Forelimb muscle (tissue), 1 donor: ENCODE measurements at regions not wholly inside any gene's neighbourhood (a gene's known extent, or its start where the extent isn't known, plus 50 kb on each side); places are given as distances from the start of the nearest gene placed in this dataset.

Experiments used
- DNase-seq: peaks from one replicate; pipeline ENCODE4 v3.0.0-alpha.2; 2013; ENCODE audit warnings: low read depth

DNA sequence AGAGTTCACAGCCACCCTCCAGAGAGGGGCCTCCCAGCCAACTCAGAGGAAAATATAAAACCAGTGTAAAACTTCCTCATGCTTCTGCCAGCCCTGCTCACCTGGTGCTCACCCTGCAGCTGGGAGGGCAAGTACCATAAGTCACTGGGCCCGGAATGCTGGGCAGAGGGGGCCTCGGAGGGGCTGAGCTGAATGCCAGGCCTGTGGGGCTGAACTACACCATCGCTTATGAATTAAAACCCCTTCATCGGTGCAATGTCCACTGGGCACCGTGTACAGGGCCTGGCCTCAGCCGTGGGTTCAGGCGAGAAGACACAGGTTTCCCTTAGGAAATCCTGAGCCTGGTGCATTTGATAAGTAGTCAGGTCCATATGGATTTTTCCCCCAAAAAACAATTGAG, 828.6 kb downstream of the TBC1D22A start:
- DNase-seq, result no peak

DNA sequence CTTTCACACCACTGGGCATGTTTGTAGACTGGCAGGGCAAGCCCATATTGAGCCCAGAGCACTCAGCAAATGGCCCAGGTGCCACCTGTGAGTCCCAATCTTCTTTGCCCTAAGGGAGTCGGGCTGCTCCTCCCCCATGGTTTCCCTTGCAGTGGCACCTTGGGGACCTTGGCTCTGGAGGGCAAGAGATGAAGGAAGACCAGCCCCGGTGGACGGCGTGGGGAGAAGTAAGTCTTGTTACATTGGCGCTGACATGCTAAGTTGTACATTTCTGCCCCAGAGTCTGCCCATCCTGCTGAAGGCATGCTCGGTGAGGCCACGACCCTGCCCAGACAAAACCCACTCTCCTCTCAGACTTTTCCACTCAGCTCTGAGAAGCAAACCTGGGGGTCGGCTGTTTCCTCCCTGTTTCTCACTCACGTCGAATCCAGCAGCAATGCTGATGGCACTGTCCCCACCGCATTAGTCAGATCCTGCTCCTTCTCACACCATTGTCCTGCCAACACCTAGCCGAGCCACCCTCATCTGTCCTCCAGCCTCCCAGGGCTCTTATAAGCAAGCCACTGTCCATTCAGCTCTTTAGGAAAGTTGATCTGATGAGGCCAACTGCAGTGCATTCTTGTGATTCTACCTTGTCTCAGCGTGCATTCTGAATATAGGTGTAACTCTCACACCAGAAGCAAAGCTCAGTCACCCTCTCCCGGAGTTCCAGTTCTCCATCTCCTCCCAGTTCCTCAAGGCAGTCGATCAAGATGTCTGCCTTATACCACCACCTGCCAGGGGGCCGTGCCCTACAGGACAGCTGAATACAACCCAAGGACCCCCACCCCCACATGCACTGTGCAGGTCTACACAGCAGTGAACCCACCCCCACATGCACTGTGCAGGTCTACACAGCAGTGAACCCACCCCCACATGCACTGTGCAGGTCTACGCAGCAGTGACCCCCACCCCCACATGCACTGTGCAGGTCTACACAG, 827.1 kb downstream of the TBC1D22A start:
- no peak for DNase-seq

DNA sequence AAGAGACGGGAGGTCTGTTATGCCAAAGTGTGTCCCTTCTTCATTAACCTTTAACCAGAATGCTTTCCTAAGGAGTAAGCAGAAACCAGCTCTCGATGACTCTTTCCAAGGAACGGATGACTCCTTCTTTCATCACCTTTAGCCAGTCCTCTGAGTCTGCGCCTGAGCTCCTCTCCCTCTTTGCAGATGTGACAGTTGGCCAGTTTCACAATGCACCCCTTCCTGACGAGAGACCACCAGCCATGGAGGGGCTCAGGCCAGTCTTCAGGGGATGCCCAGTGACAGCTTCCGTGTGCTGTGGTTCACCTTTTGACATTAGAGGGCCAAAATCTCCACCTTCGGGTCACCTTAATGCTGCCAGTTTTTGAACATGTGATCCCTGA, 826.1 kb downstream of the TBC1D22A start:
- DNase-seq, result no peak

DNA sequence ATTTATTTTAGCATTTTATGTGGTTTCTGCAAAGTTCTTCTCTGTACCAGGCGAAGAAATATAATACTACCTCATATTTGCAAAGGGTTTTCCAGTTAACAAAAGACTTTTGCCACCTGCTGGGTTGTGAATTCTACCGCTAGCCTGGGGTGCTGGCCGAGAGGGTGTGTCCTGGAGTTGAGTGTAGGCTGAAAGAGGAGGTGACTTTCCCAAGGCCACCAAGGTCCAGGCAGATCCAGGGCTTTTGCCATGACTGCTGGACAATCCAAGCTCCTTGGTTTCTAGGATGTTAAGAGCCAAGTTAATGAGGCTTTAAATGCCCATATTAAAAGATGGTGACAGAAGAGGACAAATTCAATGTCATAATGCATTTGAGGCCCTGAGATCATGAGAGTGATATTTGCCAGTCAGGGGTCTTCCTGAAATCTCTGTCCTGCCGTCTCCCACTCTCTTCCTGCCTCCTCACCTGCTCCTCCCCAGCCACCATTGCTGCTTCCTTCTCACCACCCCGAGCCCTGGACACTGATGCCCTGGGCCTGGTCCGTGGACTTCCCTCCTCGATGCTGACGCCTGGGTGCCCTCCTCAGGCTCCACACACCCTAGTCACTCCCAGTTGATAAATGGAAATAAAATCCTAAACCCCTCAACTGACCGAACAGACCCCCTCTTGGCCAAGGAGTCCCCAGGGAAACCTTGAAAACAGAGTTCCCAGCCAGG, 825.6 kb downstream of the TBC1D22A start:
- no peak for DNase-seq

DNA sequence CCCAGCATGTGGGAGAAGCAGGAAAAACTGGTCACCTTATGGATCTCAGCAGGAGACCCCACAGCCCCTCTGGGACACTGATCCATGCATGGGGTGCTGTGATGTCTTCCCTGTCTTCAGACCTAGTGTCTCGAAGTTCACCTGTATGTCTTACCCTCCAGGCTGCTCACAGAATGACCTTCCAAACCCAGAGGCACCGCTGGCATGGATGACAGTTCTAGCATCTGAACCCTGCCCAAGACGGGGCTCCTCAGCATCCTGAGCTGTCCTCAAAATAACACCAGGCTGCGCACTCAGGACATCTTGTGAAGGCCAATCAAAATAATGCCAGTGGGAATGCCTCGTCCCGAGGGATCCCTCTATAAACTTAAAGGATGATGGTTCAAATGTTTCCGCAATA, 824.9 kb downstream of the TBC1D22A start:
- DNase-seq, result no peak

DNA sequence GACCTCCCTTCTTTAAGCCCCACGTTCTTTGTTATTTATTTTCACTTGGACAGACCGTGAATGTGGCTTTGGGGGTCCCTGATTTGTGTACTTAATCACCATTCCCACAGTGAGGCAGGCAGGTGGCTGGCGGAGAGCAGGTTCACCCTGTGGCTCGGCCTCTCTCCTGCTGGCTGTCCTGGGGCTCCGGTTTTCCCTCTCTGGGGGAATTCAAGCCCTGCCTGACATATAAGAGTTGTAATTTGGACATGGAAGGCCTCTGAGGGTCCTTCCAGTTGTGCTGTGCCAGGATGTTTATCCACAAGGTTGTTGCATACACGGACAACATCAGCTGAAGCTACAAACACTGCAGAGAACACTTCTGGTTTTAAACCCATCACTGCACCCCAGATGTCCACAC, 824.5 kb downstream of the TBC1D22A start:
- no peak for DNase-seq

DNA sequence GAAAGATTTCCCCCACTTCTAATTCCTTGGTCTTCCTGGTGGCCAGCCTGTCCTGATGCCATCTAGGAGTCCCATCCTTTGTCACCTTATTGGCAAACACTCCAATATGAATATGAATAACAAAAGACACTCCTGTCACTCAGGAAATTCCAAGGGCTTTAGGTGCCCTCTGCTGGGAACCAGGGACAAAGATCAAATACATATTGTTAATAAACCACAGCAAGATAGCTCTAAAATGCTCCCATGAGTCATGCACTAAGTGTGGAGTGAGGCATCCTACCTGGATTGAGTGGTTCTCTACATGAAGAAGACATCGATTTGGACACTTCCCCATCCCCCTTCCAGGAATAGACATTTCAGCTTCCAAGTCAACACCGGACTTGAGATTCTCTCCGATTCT, 823.6 kb downstream of the TBC1D22A start:
- DNase-seq, result no peak

DNA sequence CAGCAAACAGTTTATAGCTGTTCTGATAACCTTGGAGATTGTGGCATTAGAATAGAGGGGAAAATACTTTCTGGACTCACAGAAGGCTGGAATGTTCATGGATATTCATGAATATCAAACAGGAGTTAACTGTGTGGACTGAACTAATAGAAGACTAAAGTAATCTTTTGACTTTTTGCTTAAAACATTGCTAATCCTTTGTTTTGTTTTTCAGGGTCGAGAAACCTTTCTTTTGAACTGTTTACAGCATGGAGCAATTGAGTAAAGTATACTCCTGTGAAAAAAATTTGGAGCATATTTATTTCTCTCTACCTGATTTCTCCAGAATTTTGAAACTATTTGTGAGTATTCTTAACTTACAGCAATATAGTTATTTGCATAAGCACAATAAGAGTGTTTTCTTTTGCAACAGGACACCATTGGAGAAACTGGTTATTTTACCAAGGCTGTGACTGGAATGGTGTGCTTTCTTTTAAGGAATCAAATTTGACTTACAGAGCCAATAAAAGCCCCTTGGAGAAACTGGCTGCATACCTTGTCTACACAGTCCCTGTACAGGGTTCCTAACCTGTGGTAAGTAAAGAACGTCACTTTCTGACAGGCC, 821.6 kb downstream of the TBC1D22A start:
- no peak for DNase-seq

DNA sequence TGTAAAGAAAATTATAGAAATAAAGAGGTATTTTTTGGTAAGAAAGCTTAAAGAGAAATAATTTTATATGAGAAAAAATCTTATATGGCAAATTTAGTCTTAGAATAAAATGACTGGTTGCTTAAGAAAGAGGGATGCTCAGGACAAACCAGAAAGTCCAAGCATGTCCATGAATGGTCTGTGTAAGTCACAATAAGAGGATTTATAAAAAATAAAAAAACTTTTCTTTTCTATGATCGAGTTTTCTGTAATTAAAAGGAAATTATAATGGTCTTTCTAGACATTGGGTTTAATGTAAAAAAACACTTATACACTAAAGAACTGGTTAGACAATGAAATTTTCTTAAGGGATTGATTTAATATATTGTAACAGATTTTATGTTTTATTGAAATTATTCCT, 819.6 kb downstream of the TBC1D22A start:
- DNase-seq, result no peak

DNA sequence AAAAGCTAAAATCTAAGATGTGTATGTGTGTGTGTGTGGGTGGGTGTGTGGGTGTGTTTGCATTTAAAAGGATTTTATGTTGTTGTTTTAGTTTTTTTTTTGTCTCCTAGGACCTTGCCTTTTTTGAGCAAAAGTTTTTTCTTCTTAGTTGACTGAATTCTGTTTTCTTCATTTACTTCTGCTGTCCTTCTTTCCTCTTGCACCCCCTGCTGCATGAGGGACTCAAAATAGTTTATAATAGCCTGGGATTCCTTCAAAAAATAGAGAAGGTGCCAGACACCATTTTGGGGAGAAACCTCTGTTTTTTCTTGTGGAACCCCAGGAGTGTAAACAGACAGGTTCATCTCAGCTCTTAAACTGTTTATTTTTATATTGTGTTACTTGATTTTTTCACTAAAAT, 817.7 kb downstream of the TBC1D22A start:
- no peak for DNase-seq

DNA sequence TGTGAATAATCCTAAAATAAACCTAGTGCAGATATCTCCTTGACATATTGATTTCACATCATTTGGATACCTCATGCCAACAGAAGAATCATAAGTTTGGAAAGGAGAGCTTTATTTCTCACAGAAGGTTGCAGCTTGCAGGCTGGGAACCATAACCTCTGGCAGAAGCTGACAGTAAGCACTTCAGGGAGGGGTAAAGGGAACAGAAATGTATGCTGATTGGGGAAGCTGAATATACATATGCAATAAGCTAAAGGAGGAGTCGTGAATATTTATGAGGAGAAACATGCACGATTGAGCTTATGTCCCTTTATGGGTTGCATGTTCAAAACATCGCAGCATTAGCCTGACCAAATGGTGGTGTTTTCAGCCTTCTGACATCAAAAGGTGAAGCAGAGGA, 814.5 kb downstream of the TBC1D22A start:
- DNase-seq, result no peak

DNA sequence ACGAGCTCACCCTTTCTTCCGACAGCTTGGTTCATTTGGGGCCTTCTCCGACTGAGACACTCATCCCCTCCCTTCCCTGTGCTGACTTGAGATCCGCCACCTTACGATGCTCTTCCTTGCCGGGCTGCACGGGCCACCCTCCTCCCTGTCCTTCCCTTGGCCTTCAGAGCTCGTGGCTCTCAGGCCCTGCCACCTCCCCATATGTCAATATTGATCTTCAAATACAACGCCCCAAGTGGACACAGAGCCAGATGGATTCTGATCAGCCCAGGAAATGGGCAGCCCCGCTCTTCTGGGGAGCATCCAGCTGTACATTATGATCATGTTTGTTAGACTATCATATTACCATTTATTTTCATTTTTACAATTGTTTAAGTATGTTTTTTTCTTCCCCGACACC, 812.8 kb downstream of the TBC1D22A start:
- DNase-seq, result no peak

DNA sequence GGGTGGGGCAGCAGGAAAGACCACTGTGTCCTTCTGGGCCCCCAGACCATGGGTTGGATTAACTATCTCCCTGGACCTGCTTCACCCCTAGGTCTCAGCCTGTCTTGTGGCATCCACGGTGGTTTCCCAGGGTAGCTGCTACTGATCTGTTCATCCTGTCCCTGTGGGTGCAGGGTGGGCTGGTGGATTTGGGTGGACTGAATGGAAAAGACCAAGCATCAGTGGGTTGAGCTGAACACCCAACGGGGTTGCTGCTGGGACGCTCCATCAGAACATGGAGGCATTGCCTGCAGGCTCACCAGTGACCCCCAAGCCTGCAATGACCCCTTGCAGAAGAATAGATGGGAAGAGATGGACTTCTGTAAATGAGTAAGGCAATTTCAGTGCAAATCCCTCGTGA, 812.1 kb downstream of the TBC1D22A start:
- no peak for DNase-seq

DNA sequence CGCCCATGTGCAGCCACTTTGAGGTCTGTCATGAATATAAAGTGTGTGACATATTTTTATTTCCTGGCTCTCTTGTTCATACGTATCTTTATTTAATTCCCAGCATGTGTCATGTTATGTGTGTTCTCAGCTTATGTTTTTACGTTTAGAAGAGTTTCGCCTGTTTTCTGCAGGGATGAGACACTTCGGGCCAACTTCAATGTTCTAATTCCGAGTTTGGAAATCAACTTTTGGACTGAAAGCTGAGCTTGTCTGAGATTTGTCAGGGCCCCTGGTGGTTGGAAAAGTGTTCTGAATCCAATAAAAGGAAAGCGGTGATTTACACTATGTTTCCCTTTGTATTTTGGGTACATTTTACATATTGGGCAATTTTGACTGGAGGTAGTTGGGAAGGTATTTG, 810.7 kb downstream of the TBC1D22A start:
- no peak for DNase-seq

DNA sequence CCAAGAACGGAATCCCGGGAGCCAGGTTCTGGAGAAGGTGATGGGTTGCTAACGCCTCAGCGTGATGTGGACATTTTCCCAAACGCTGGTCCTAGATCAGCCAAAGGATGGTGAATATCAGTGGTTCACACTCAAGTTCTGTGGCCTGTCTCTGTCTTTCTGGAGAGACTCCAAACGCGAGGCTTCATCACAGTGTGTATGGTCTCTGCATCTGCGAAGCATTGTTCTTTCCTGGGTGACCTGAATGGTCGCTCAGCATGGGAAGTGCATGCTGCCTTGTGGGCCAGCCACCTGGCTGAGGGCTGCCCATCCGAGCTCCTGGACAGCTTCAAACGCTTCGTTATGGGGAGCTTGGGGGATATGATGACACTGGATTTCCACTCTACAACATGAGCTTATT, 810.0 kb downstream of the TBC1D22A start:
- DNase-seq, result no peak

DNA sequence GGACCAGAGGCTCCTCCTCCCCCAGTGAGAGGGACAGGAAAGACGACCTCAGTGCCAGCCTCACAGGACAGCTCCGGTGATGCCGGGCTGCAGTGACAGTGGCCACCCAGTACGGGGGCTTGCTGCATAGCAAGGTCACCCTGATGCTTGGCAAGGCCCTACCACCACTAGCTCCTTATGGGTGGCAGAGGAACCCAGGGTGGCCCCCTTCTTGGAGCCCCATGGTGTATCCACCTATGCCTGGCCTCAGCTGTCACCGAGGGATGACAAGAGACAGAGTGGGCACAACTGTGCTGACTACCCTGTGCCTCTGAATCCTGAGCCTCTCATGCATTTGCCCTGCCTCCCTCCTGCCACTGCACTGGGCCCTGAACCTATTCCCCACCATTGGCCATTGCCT, 809.2 kb downstream of the TBC1D22A start:
- no peak for DNase-seq

DNA sequence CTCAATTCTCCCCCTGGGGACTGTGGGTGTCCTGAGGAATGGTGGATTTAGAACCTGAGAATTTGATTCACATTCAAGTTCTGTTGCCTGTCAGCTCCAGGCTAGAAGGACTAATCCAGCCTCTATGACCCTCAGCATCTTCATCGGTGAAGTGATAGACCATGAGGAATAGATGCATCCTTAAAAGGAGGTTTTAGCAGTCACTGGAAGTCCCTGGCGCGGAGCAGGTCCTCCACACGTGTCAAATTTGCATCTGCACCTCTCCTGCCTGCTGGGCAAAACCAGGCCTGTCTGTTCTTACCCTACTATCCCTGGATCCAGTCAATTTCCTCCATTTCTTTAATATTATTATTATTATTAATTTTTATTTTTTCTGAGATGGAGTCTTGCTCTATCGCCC, 808.4 kb downstream of the TBC1D22A start:
- no peak for DNase-seq

DNA sequence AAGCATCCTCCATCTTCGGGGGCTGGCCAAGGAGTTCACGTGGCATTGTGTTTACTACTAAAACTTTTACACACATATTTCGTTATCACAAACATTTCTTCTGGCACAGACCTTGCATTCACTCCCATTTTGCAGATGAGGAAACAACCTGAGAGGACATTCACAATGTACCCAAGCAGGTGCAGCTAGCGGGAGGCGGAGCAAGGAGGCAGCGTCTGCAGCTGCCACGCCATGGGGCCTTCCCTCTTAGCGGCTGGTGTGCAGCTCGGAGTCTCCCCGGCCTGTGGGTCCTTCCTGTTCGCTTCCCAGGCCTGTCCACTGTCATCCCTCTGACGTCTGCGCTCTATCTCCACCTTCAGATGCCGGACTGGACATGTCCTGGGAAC, 807.8 kb downstream of the TBC1D22A start:
- DNase-seq, result no peak

DNA sequence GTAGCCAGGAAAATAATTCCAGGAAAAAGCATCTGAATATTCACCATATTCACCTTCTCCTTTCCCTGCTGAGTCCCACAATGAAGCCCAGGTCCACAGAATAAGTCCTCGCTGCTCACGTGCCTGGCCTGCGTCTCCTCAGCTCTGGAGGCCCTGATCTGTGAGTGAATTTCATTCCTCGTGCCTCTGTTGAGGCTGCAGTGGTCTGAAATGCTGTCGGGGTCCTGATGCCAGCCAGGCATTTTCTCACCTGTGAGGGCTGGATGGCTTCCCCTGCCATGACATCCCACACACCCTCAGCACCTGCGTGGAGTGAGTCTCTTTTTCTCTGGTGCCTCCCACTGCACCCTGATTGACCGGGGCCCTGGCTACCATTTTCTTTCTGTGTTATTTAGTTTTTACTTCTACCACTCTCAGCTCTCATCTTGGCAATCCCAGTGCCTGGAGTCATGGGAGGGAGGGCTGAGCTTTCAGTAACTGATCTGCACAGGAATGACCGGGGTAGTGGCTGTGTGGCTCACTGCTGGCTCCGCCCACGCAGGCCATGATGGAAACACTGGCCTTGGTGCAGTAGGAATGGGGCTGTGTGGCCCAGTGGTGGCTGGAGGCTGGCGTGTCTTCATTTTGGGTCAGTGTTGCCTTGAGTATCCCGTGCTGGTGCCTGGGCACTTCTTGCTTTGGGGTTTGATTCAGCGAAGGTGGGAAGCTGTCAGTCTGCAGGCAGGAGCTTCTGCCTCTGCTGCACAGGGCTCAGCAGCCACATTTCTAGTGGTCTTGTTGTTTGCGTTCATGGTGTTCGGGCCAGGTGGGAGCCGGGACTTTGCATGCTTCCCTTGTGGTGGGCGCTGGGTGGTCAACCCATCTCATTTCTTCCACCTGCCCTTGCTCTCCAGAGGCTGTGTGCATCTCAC, 807.2 kb downstream of the TBC1D22A start:
- no peak for DNase-seq

DNA sequence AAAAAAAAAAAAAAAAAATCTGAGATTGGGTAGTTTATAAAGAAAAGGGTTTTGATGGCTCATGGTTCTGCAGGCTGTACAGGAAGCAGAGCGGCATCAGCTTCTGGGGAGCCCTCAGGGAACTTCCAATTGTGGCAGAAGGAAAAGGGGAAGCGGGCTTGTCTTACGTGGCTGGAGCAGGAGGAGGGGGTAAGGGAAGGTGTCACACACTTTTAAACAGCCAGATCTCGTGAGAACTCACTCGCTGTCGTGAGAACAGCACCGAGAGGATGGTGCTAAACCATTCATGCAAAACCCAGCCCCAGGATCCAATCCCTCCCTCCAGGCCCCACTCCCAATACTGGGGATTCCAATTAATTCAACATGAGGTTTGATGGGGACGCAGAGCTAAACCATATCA, 806.2 kb downstream of the TBC1D22A start:
- no peak for DNase-seq
